Mammary epithelial cell (primary cell): ENCODE measurements at regions not wholly inside any gene's neighbourhood (a gene's known extent, or its start where the extent isn't known, plus 50 kb on each side); places are given as distances from the start of the nearest gene placed in this dataset.

ENCODE experiments used
- EZH2 ChIP-seq: IDR thresholded peaks from 2 replicates; pipeline ENCODE4 v1.6.1; 2012; ENCODE audit warnings: low read length, inconsistent platforms, borderline replicate concordance
- TF ChIP-seq, protein P1 (sequence below), 2 donors: IDR thresholded peaks in 1 of 2; conservative IDR thresholded peaks in 1 of 2; 2 replicates each; pipeline ENCODE4 v1.5.1; 2011 to 2012; ENCODE audit warnings: inconsistent platforms in 2 of 2, low read length in 2 of 2, mild to moderate bottlenecking in 2 of 2, control low read depth in 1 of 2, low read depth in 1 of 2; ENCODE audit not compliant: insufficient read depth in 1 of 2; ENCODE audit errors: extremely low read depth in 1 of 2

DNA sequence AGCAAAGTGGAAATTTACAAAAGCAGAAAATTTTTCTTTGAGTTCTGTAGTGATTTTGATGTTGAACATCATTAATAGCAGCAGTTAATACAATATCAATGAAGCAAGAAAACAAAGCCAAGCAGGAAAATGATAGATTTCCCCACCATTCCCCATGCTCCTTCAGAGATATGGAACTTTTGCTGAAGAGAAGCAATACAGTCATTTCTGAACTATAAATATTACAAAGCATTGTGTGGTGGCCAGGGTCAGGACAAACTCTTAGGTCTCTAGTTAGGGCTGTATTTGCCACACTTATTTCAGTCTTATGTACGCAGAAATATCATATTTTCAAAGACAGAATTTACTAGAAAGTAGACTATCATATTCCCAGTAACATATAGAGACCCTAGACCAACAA, 88.8 kb upstream of the P3H2 start:
- TF ChIP-seq, protein P1, sequence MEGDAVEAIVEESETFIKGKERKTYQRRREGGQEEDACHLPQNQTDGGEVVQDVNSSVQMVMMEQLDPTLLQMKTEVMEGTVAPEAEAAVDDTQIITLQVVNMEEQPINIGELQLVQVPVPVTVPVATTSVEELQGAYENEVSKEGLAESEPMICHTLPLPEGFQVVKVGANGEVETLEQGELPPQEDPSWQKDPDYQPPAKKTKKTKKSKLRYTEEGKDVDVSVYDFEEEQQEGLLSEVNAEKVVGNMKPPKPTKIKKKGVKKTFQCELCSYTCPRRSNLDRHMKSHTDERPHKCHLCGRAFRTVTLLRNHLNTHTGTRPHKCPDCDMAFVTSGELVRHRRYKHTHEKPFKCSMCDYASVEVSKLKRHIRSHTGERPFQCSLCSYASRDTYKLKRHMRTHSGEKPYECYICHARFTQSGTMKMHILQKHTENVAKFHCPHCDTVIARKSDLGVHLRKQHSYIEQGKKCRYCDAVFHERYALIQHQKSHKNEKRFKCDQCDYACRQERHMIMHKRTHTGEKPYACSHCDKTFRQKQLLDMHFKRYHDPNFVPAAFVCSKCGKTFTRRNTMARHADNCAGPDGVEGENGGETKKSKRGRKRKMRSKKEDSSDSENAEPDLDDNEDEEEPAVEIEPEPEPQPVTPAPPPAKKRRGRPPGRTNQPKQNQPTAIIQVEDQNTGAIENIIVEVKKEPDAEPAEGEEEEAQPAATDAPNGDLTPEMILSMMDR (conservative IDR thresholded peaks at IDR 0.05 in 1 of 2, IDR thresholded peaks at IDR 0.05 in 1 of 2; ENCODE audit: extremely low read depth in 1 of 2, insufficient read depth in 1 of 2, low read depth in 1 of 2, low read length in 2 of 2): no peak
- TF ChIP-seq EZH2: no peak
